Cardiac fibroblast (primary cell): ENCODE measurements at regions not wholly inside any gene's neighbourhood (a gene's known extent, or its start where the extent isn't known, plus 50 kb on each side); places are given as distances from the start of the nearest gene placed in this dataset.

ENCODE experiments used
- DNase-seq, 2 donors: peaks; one replicate each; pipeline versions ENCODE4 v3.0.0 to v3.0.0-alpha.2; 2010; ENCODE audit warnings: low read depth in 2 of 2
- H3K4me3 ChIP-seq, 2 donors: replicated peaks in 1 of 2; 1 replicate in 1 of 2; 2 replicates in 1 of 2; pipeline ENCODE4 v1.5.1; 2011; ENCODE audit warnings: low read depth in 2 of 2, low read length in 2 of 2, mild to moderate bottlenecking in 2 of 2, moderate library complexity in 1 of 2
- TF ChIP-seq, protein P1 (sequence below): IDR thresholded peaks from one replicate; pipeline ENCODE4 v1.5.1; 2011; ENCODE audit warnings: low read depth, mild to moderate bottlenecking, low read length, inconsistent platforms

DNA sequence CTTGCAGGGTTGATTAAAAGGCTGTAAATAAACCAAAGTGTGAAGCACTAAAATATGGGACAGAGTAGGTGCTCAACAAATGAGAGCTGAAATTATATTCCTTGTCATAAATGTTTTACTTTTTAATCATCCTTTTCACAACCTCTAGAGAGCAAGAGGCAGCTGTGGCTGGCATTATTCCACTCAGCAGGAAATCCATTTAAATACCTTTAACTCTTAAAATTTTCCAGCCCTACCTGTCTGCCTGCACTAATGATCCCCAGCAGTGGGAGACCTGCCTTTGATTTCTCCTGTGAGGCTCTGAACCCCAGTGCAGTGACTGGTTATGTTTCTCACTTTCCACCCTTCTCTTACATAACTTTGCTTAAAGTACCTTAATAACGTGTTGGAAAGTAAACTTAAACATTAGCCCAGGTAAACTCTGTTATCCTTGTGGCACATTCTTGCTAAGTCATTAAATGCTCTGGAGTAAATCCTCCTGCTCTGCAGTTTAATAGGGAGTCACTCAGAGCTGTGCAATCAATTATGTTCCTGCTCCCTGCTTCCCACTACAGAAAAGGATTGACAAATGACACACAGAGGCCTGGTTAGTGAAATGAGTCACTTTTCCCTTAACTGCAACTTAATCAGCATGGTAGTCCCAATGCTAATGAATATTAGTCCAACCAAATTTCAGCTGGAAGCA, 755.7 kb upstream of the USP15 start:
- TF ChIP-seq, protein P1, sequence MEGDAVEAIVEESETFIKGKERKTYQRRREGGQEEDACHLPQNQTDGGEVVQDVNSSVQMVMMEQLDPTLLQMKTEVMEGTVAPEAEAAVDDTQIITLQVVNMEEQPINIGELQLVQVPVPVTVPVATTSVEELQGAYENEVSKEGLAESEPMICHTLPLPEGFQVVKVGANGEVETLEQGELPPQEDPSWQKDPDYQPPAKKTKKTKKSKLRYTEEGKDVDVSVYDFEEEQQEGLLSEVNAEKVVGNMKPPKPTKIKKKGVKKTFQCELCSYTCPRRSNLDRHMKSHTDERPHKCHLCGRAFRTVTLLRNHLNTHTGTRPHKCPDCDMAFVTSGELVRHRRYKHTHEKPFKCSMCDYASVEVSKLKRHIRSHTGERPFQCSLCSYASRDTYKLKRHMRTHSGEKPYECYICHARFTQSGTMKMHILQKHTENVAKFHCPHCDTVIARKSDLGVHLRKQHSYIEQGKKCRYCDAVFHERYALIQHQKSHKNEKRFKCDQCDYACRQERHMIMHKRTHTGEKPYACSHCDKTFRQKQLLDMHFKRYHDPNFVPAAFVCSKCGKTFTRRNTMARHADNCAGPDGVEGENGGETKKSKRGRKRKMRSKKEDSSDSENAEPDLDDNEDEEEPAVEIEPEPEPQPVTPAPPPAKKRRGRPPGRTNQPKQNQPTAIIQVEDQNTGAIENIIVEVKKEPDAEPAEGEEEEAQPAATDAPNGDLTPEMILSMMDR, result no peak
- no peak overlapping the region for H3K4me3 ChIP-seq
- DNase-seq, result no peak

DNA sequence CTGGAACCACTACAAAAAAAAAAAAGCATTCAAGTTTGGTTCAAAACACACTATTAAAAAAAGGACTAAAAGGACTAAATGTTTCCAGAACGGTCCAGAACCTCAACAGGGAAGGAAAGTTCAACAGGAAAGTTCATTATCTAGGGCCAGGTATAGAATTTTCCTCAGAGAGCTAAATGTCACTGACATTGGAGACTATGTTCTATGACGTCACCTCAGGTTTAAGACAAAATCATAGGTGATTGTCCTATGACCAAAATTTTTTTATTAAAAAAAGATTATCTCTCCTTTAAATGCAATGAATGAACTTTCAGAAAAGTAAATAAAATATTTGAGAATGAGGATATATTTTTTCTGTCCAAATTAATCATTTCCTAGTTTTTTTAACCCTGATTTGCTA, 746.7 kb upstream of the USP15 start:
- no peak for DNase-seq
- TF ChIP-seq, protein P1, result no peak
- H3K4me3 ChIP-seq, result no peak overlapping the region

DNA sequence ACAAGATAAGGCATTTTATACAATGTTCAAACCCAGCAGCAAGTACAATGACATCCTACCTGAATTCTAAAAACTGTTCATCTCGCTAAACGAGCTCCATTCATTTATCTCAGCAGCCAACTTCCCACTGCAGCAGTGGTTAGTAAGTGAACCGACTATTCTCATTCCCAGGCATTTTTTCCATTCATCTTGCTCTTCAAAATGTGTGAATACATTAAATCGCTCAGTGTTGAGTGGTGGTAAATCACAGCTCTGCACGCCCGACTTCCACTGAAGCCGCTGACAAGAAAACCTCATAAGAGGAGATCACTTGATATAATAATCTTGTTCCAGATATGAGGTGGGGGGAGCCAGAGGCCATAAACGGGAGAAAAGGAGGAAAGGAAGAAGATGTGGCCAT, 746.2 kb upstream of the USP15 start:
- no peak for DNase-seq
- TF ChIP-seq, protein P1, result no peak

DNA sequence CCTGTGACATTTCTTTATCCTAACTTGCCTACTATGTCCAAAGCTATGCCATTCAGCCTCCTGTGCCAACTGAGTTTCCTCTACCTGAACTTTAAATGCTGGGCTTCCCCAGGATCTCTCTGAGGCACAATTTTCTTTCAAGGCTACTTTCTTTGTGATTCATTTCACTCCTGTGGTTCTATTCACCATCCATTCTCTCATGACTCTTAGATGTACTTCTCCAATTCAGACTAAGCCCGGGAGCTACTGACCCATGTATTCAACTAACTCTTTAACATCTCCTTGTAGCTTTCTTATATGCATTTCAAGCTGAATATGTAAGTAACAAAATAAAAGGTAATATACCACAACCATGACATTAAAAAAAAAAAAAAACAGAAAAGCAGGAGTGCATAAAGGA, 738.9 kb upstream of the USP15 start:
- H3K4me3 ChIP-seq, result no peak overlapping the region
- TF ChIP-seq, protein P1, result no peak
- no peak for DNase-seq

More for the DNA sequence above, 746.2 kb upstream of the USP15 start:
- no peak overlapping the region for H3K4me3 ChIP-seq

DNA sequence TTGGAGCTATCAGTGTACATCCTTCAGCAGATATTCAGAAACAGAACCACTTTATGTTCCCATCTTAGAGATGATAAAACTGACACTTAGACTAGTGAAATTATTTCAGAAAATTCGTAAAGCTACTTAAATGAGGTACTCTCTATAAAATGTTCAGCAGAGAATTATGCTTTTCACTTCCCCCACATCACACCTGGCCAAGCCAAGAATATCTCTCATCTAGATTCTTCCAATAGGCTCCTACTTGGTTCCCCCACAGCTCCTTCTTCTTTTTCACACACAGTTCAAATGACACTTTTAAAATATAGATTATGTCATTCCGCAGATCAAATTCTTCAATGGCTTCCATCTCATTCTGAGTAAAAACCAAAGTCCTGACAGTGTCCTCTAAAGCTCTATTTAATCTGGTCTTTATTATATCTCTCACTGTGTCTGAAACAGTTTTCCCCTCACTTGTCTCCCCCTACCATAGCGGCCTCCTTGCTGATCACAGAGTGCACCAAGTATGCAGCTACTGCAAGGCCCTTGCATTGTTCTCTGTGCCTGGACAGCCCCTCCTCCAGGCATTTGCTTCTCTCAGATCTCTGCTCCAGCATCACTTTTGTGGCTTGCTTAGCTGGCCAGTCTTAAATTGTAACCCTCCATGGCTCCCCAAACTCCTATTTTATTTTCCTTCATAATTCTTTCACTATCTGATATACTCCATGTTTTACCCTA, 736.8 kb upstream of the USP15 start:
- DNase-seq, result no peak
- TF ChIP-seq, protein P1, result no peak
- no peak overlapping the region for H3K4me3 ChIP-seq

DNA sequence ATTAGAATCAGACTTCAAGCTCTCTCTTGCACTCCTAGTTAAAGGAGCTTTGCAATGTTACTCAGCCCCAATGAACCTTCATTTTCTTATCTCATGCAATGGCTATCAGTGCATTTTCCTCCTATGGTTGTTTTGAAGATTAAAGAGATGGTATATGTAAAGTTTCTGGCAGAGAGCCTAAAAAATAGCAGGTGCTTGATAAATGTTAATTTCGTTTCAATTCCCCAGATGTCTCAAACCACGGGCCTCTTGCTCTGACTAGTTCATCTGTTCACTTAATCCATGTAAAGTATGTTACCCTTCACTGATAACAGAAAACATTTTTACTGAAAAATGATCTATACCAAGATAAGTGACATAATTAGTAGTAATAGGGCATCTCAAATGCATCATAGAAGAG, 735.4 kb upstream of the USP15 start:
- DNase-seq, result no peak
- no peak overlapping the region for H3K4me3 ChIP-seq
- TF ChIP-seq, protein P1, result no peak
